ENCODE measurements at regions not wholly inside any gene's neighbourhood (a gene's known extent, or its start where the extent isn't known, plus 50 kb on each side); places are given as distances from the start of the nearest gene placed in this dataset.

- TF ChIP-seq CTCF (IDR thresholded peaks at IDR 0.05) = no peak
- no peak for TF ChIP-seq POLR2A (IDR thresholded peaks at IDR 0.05)
Observed at GRCh38 chr13:56351041-56351440, 789.7 kb upstream of the PRR20A start.

Measured in suprapubic skin (tissue), 3 donors.